K562 (cell line): ENCODE measurements at regions not wholly inside any gene's neighbourhood (a gene's known extent, or its start where the extent isn't known, plus 50 kb on each side); places are given as distances from the start of the nearest gene placed in this dataset.

Experiments used
- ATAC-seq: fragments of 200-7000 bp; cut with Tn5 transposase; 3 replicates; pipeline ENCODE4 v1.9.1; 2020; ENCODE audit warnings: moderate library complexity
- BruUV-seq: library from RNA; stranded (reverse); fragments of 400-500 nt; replicated peaks from 2 replicates; lab custom pipeline; 2021; lab: Mats Ljungman, UMichigan
- CTCF ChIA-PET: fragments of 300-600 bp; formaldehyde crosslinking; extraction: SDS; loops from one replicate; lab custom pipeline; 2021; ENCODE audit warnings: low intra/inter-chr PET ratio; lab: Yijun Ruan, JAX
- POLR2A ChIA-PET: fragments of 300-600, 350-650 bp; sonication (Branson Sonifier 250); formaldehyde crosslinking; extraction: SDS; loops from one replicate; lab custom pipeline; 2021; ENCODE audit warnings: antibody characterized with exemption, inconsistent platforms; lab: Yijun Ruan, JAX
- DNase-seq, 4 experiments: peaks; one replicate each; pipeline versions ENCODE4 v3.0.0 to v3.0.0-alpha.2; 2011 to 2018; ENCODE audit warnings: low spot score in 3 of 4, mixed read lengths in 3 of 4; ENCODE audit errors: extremely low read depth in 1 of 4
- FAIRE-seq: peaks from 2 replicates; lab custom pipeline; 2011; peaks lifted over from hg19 to GRCh38; lab: Jason Lieb, UNC
- H2AFZ ChIP-seq: 2 replicates; pipeline ENCODE4 v1.6.0; 2011; ENCODE audit warnings: low read depth, low read length, control low read depth, inconsistent platforms
- H3K27ac ChIP-seq: fragments of 200-600 bp; 3 replicates; pipeline ENCODE4 v1.8.0; 2011; ENCODE audit warnings: low read depth, mild to moderate bottlenecking, control low read depth, inconsistent platforms, low read length, moderate library complexity, mixed read lengths; ENCODE audit errors: extremely low read depth
- H3K27me3 ChIP-seq, 2 experiments: fragments of 300-600 bp in 1 of 2; 2 replicates in 1 of 2; 3 replicates in 1 of 2; pipeline versions ENCODE4 v1.6.0 to v1.8.0; 2011; ENCODE audit warnings: inconsistent platforms in 2 of 2, low read length in 2 of 2, mild to moderate bottlenecking in 1 of 2, mixed read lengths in 1 of 2, moderate library complexity in 1 of 2; ENCODE audit not compliant: control insufficient read depth in 2 of 2, insufficient read depth in 2 of 2
- H3K36me3 ChIP-seq: fragments of 300-600 bp; 3 replicates; pipeline ENCODE4 v1.8.0; 2011; ENCODE audit warnings: mild to moderate bottlenecking, low read length, inconsistent platforms; ENCODE audit not compliant: control insufficient read depth, insufficient read depth
- H3K4me1 ChIP-seq, 2 experiments: fragments of 200-600 bp in 1 of 2; replicated peaks in 1 of 2; 2 replicates in 1 of 2; 3 replicates in 1 of 2; pipeline versions ENCODE4 v1.5.1 to v1.8.0; 2011; ENCODE audit warnings: inconsistent platforms in 2 of 2, low read length in 2 of 2, mild to moderate bottlenecking in 1 of 2, mixed read lengths in 1 of 2, moderate library complexity in 1 of 2; ENCODE audit not compliant: control insufficient read depth in 2 of 2, insufficient read depth in 2 of 2
- H3K4me2 ChIP-seq: 2 replicates; pipeline ENCODE4 v1.6.1; 2011; ENCODE audit warnings: low read length, control low read depth, inconsistent platforms, mixed read lengths; ENCODE audit not compliant: insufficient read depth
- H3K4me3 ChIP-seq: fragments of 200-600 bp; sonication (generic), shearing (Covaris generic); 2 replicates; pipeline ENCODE4 v1.5.1; 2016; ENCODE audit warnings: control low read depth, inconsistent platforms
- H3K79me2 ChIP-seq: fragments of 200-600 bp; 3 replicates; pipeline ENCODE4 v1.8.0; 2011; ENCODE audit warnings: low read length, inconsistent platforms; ENCODE audit not compliant: control insufficient read depth, insufficient read depth
- H3K9ac ChIP-seq, 2 experiments: 2 replicates each; pipeline versions ENCODE4 v1.6.0 to v1.6.1; 2011; ENCODE audit warnings: low read depth in 2 of 2, low read length in 2 of 2, control low read depth in 1 of 2, inconsistent platforms in 1 of 2, mild to moderate bottlenecking in 1 of 2, mixed read lengths in 1 of 2; ENCODE audit not compliant: insufficient read depth in 1 of 2
- H3K9me1 ChIP-seq: one replicate; pipeline ENCODE4 v1.6.0; 2011; ENCODE audit warnings: inconsistent platforms, mild to moderate bottlenecking, low read length, moderate library complexity; ENCODE audit not compliant: control insufficient read depth, insufficient read depth
- H3K9me3 ChIP-seq: replicated peaks from 2 replicates; pipeline ENCODE4 v1.5.1; 2011; ENCODE audit warnings: low read depth, low read length, inconsistent platforms; ENCODE audit not compliant: control insufficient read depth, insufficient read depth
- H4K20me1 ChIP-seq: replicated peaks from 2 replicates; pipeline ENCODE4 v1.6.1; 2011; ENCODE audit warnings: low read length, inconsistent platforms, mixed read lengths; ENCODE audit not compliant: control insufficient read depth, insufficient read depth
- CREB3L1 ChIP-seq: fragments of 450-650 bp; IDR thresholded peaks from 2 replicates; pipeline ENCODE4 v1.6.1; 2014; ENCODE audit warnings: low read depth, mild to moderate bottlenecking, moderate library complexity, borderline replicate concordance
- ETS2 ChIP-seq: IDR thresholded peaks from 2 replicates; pipeline ENCODE4 v1.6.1; 2016; ENCODE audit warnings: borderline replicate concordance, missing genetic modification characterization, mild to moderate bottlenecking, moderate library complexity, missing compliant biosample characterization; ENCODE audit not compliant: poor library complexity, severe bottlenecking
- MYNN ChIP-seq, 2 experiments: sonication (generic); formaldehyde crosslinking in 1 of 2; IDR thresholded peaks; 2 replicates each; pipeline versions ENCODE4 v1.5.0 to v1.6.1; 2016 to 2020; ENCODE audit warnings: antibody characterized with exemption in 1 of 2, missing genetic modification reagents in 1 of 2
- RBBP5 ChIP-seq: fragments of 200-600 bp; sonication (generic); IDR thresholded peaks from 2 replicates; pipeline ENCODE4 v1.6.1; 2012; ENCODE audit warnings: borderline replicate concordance, mild to moderate bottlenecking, low read length, control low read depth, inconsistent platforms; ENCODE audit not compliant: insufficient read depth, poor library complexity, severe bottlenecking
- WGBS: fragments of 100-300 bp; shearing (Covaris generic); methylation state at CpG from one replicate; pipeline ENCODE4 v1.1.6; 2016; ENCODE audit warnings: low coverage, mixed read lengths; ENCODE audit not compliant: insufficient coverage; ENCODE audit errors: missing lambda C conversion rate; 5-methylcytosine and 5-hydroxymethylcytosine counted together
- in situ Hi-C: fragments of 300-500 bp; cut with MboI; formaldehyde crosslinking; loops from 4 replicates; pipeline ENCODE4 v1.15.0; 2018; ENCODE audit warnings: inconsistent platforms, mixed read lengths
- intact Hi-C: fragments of 100-400 bp; cut with micrococcal nuclease; formaldehyde crosslinking; loops from 2 replicates; pipeline ENCODE4 v1.14.2; 2022

GRCh38 chr5:2562036-2562435 lies 189.4 kb downstream of the IRX2 start:
- WGBS: 2% methylated on average over 13 of the region's 13 CpGs

More at GRCh38 chr5:2562036-2562435, 189.4 kb downstream of the IRX2 start:
- H3K79me2 ChIP-seq: no peaks in the 10 kb centered on the region
- H3K9me1 ChIP-seq: no peaks in the 10 kb centered on the region
- CTCF ChIA-PET: no interaction called here
- DNase-seq (no peak), FAIRE-seq (no peak), ATAC-seq (no peak)
- no peak overlapping the region for H3K4me3 ChIP-seq
- in situ Hi-C loops (no loop called here), intact Hi-C loops (no loop called here)
- no peak overlapping the region for H3K9ac ChIP-seq
- no peaks in the 10 kb centered on the region for H3K4me1 ChIP-seq
- H3K4me2 ChIP-seq: no peak overlapping the region
- no peaks in the 10 kb centered on the region for H3K9me3 ChIP-seq
- BruUV-seq: no TSS peak
- H3K36me3 ChIP-seq: no peaks in the 10 kb centered on the region
- H3K27me3 ChIP-seq: peaks cover 5 to 8% of the 10 kb centered on the region in 2 experiments; a peak in 2 of 5 replicates
- H2AFZ ChIP-seq: no peak overlapping the region
- TF ChIP-seq MYNN (IDR thresholded peaks at IDR 0.05) (no peak), MYNN (CRISPR knock-in tag; IDR thresholded peaks at IDR 0.05) (no peak), CREB3L1 (no peak), ETS2 (tag) (no peak), RBBP5 (no peak)
- POLR2A ChIA-PET: no interaction called here
- H4K20me1 ChIP-seq: 0 out of 2 replicates have a peak, but pooled peaks cover 2% of the 10 kb centered on the region
- H3K27ac ChIP-seq: no peak overlapping the region
